ENCODE measurements at regions not wholly inside any gene's neighbourhood (a gene's known extent, or its start where the extent isn't known, plus 50 kb on each side); places are given as distances from the start of the nearest gene placed in this dataset.

DNA sequence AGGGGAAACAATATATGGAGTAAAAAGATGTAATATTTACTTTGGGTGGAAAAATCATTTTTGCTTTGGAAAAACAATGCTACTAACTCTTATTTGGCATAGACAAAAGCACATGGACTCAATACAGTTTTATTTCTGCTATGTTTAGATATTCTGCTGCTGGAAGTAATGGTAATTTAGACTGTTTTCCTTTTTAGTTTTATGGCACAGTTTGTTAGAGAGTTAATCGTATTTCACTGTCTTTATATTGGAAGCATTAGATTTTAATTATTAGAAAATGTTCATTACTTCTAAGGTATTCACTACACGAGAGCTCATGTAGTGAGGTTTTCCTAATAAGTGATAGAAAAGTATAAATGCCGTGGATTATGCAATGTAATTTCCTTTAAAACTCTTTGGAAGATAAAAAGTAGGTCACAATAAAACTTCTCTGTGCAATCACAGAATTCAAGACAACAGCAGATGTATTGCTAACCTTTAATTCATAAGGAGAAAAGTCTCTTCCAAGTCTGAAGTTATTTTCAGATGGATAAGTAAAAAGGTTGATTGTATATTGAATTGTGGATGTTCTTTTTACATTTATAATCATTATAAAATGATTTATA lies 851.8 kb downstream of the TMTC2 start:
- H3K4me3 ChIP-seq: no peak overlapping the region
- no peak for DNase-seq
- H3K36me3 ChIP-seq (replicated peaks in 1 of 2): no peaks in the 10 kb centered on the region
- H3K27me3 ChIP-seq: no peaks in the 10 kb centered on the region
- H3K4me1 ChIP-seq (replicated peaks in 1 of 2): no peaks in the 10 kb centered on the region
- no peak for TF ChIP-seq POLR2A (IDR thresholded peaks at IDR 0.05)
- TF ChIP-seq, protein P1, sequence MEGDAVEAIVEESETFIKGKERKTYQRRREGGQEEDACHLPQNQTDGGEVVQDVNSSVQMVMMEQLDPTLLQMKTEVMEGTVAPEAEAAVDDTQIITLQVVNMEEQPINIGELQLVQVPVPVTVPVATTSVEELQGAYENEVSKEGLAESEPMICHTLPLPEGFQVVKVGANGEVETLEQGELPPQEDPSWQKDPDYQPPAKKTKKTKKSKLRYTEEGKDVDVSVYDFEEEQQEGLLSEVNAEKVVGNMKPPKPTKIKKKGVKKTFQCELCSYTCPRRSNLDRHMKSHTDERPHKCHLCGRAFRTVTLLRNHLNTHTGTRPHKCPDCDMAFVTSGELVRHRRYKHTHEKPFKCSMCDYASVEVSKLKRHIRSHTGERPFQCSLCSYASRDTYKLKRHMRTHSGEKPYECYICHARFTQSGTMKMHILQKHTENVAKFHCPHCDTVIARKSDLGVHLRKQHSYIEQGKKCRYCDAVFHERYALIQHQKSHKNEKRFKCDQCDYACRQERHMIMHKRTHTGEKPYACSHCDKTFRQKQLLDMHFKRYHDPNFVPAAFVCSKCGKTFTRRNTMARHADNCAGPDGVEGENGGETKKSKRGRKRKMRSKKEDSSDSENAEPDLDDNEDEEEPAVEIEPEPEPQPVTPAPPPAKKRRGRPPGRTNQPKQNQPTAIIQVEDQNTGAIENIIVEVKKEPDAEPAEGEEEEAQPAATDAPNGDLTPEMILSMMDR (IDR thresholded peaks at IDR 0.05): no peak
- peaks cover 0 to 1% (median 0%) of the 10 kb centered on the region in 3 donors for H3K9me3 ChIP-seq (replicated peaks in 1 of 3)
- intact Hi-C loops (cut with DNase I): no loop called here
- 53 to 60% (median 56%) methylated on average over 3 of the region's 3 CpGs for WGBS, 4 donors
- H3K27ac ChIP-seq: no peak overlapping the region

DNA sequence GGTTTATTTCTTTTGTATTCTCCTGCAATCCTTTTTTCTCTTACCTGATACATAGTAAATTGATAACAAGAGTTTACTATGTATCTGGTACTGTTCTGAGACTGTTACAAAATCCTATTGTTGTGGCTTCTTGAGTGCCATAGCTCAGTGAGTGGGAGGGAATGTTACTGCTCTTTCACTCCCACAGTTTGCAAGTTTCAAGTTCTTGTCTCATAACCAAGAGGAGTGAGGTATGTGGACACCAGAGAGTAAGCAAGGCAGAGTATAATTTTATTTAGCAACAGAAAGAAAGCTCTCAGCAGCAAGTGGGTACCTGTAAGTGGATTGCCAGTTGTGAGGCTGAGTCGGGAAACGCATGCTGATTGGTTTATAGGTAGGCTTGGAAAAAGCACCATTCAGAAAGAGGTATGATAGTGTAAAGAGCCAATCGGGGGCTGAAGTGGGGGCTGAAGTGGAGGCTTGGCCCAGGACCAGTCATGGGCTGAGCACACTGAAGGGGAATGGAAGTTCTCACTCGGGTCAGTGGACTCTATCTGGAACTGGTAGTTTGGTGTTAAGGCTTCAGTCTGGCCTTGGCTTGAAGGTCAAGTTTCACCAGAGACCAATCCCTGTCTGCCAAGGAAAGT lies 850.8 kb downstream of the TMTC2 start:
- Histone ChIP-seq H3K9me3 (replicated peaks in 1 of 3) (peaks cover 0 to 8% (median 0%) of the 10 kb centered on the region in 3 donors), H3K36me3 (replicated peaks in 1 of 2) (no peaks in the 10 kb centered on the region), H3K27ac (no peak overlapping the region), H3K4me3 (no peak overlapping the region), H3K27me3 (no peaks in the 10 kb centered on the region), H3K4me1 (replicated peaks in 1 of 2) (no peaks in the 10 kb centered on the region)
- no peak for TF ChIP-seq POLR2A (IDR thresholded peaks at IDR 0.05)
- TF ChIP-seq, protein P1 (IDR thresholded peaks at IDR 0.05): no peak
- intact Hi-C loops (cut with DNase I): no loop called here
- DNase-seq: no peak
- 52 to 75% (median 61%) methylated on average over 4 of the region's 4 CpGs for WGBS, 4 donors

DNA sequence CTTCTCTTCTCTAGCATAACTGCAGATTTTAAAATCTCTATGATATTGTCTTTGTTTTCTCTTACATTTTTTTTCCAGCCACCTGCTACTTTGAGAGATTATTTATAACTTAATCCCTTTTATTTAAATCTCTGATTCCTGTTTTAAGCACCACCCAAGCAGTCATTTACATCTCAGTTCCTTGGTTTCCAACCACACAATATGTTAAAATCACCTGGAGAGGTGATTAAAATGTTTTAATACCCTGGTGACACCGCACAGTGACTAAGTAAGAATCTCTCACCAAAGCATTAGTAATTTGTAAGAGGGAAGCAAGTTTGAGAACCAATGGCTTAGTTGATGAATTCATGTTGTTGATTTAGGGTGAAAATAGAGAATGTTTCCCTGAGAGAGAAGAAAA lies 849.8 kb downstream of the TMTC2 start:
- no peak overlapping the region for H3K4me3 ChIP-seq
- H3K27me3 ChIP-seq: no peaks in the 10 kb centered on the region
- no peaks in the 10 kb centered on the region for H3K36me3 ChIP-seq (replicated peaks in 1 of 2)
- DNase-seq: no peak
- H3K4me1 ChIP-seq (replicated peaks in 1 of 2): no peaks in the 10 kb centered on the region
- H3K9me3 ChIP-seq (replicated peaks in 1 of 3): peaks cover 0 to 8% (median 0%) of the 10 kb centered on the region in 3 donors
- TF ChIP-seq POLR2A (IDR thresholded peaks at IDR 0.05): no peak
- TF ChIP-seq, protein P1 (IDR thresholded peaks at IDR 0.05): no peak
- 85 to 100% (median 91%) methylated on average over 1 of the region's 1 CpG for WGBS, 4 donors
- no peak overlapping the region for H3K27ac ChIP-seq
- intact Hi-C loops (cut with DNase I): no loop called here

DNA sequence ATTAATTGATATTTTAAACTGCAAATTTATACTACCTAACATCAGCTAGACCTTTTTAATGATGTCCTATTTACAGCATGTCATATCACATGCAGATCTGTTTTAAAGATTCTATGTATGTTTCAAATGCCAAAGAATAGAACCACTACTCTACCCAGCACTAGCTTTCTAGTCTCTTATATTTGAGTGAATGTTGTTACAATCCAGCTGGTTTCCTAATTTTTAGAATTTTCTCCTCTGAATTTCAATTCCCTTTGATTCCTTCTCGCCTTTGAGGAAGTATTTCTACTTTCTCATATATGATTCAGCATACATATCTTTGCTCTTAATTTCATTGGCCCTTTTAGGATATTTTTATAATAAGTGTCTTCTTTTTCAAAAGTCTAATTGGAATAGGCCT lies 841.9 kb downstream of the TMTC2 start:
- no peak overlapping the region for H3K4me3 ChIP-seq
- intact Hi-C loops (cut with DNase I): no loop called here
- WGBS, 4 donors: 68 to 84% (median 77%) methylated on average over 1 of the region's 1 CpG
- TF ChIP-seq POLR2A (IDR thresholded peaks at IDR 0.05): no peak
- TF ChIP-seq, protein P1 (IDR thresholded peaks at IDR 0.05): no peak
- no peaks in the 10 kb centered on the region for H3K27me3 ChIP-seq
- peaks cover 0 to 8% (median 0%) of the 10 kb centered on the region in 3 donors for H3K9me3 ChIP-seq (replicated peaks in 1 of 3)
- no peaks in the 10 kb centered on the region for H3K36me3 ChIP-seq (replicated peaks in 1 of 2)
- no peak overlapping the region for H3K27ac ChIP-seq
- no peak for DNase-seq
- H3K4me1 ChIP-seq (replicated peaks in 1 of 2): no peaks in the 10 kb centered on the region

All from adrenal gland (tissue), 9 donors.